Limb (tissue), 2 donors: ENCODE measurements at regions not wholly inside any gene's neighbourhood (a gene's known extent, or its start where the extent isn't known, plus 50 kb on each side); places are given as distances from the start of the nearest gene placed in this dataset.

Experiments
- DNase-seq, 2 donors: peaks; one replicate each; pipeline ENCODE4 v3.0.0-alpha.2; 2016; ENCODE audit errors: extremely low spot score in 2 of 2

- DNase-seq: no peak
These were observed 684.2 kb downstream of the EPHA4 start for GRCh38 chr2:220887876-220888275.

GRCh38 chr2:220890931-220891330 lies 681.2 kb downstream of the EPHA4 start:
- DNase-seq: no peak

- peak in 1 of 2 donors; percentile 30 for DNase-seq
These were observed 680.7 kb downstream of the EPHA4 start for GRCh38 chr2:220891405-220891804.

GRCh38 chr2:220892018-220892634 lies 680.0 kb downstream of the EPHA4 start:
- no peak for DNase-seq

- DNase-seq: no peak
These were observed 678.7 kb downstream of the EPHA4 start for GRCh38 chr2:220893411-220893810.

GRCh38 chr2:220894069-220894468 lies 678.0 kb downstream of the EPHA4 start:
- DNase-seq: no peak

- DNase-seq: no peak
These were observed 672.6 kb downstream of the EPHA4 start for GRCh38 chr2:220899492-220899891.

- no peak for DNase-seq
These were observed 668.1 kb downstream of the EPHA4 start for GRCh38 chr2:220904015-220904414.

- DNase-seq: no peak
These were observed 658.7 kb downstream of the EPHA4 start for GRCh38 chr2:220913384-220913783.

GRCh38 chr2:220915092-220915623 lies 656.9 kb downstream of the EPHA4 start:
- no peak for DNase-seq

GRCh38 chr2:220916931-220917330 lies 655.2 kb downstream of the EPHA4 start:
- no peak for DNase-seq

- DNase-seq: no peak
These were observed 641.6 kb downstream of the EPHA4 start for GRCh38 chr2:220930271-220931076.

- no peak for DNase-seq
These were observed 640.6 kb downstream of the EPHA4 start for GRCh38 chr2:220931491-220931890.

- no peak for DNase-seq
These were observed 640.1 kb downstream of the EPHA4 start for GRCh38 chr2:220932041-220932440.

GRCh38 chr2:220935789-220936321 lies 636.2 kb downstream of the EPHA4 start:
- DNase-seq: no peak

GRCh38 chr2:220936641-220937197 lies 635.4 kb downstream of the EPHA4 start:
- DNase-seq: no peak

GRCh38 chr2:220937245-220937644 lies 634.9 kb downstream of the EPHA4 start:
- DNase-seq: no peak

GRCh38 chr2:220940646-220941045 lies 631.5 kb downstream of the EPHA4 start:
- no peak for DNase-seq

- DNase-seq: no peak
These were observed 630.4 kb downstream of the EPHA4 start for GRCh38 chr2:220941683-220942082.

GRCh38 chr2:220946552-220946951 lies 625.6 kb downstream of the EPHA4 start:
- DNase-seq: no peak

GRCh38 chr2:220948579-220948978 lies 623.5 kb downstream of the EPHA4 start:
- DNase-seq: no peak

GRCh38 chr2:220949466-220949865 lies 622.6 kb downstream of the EPHA4 start:
- no peak for DNase-seq
